ENCODE measurements at regions not wholly inside any gene's neighbourhood (a gene's known extent, or its start where the extent isn't known, plus 50 kb on each side); places are given as distances from the start of the nearest gene placed in this dataset.
A peak's percentile ranks its signal among the peaks of the same experiment; 100 is the strongest.

GRCh38 chr10:3016016-3016415, 51.3 kb upstream of the PFKP start:
- no peak for DNase-seq

- DNase-seq, result no peak
These were observed 52.4 kb upstream of the PFKP start for GRCh38 chr10:3014968-3015367.

GRCh38 chr10:3012223-3012622, 55.1 kb upstream of the PFKP start:
- DNase-seq, result no peak

GRCh38 chr10:3010816-3011460, 56.4 kb upstream of the PFKP start:
- no peak for DNase-seq

- DNase-seq, result no peak
These were observed 57.0 kb upstream of the PFKP start for GRCh38 chr10:3010334-3010733.

GRCh38 chr10:3009341-3009740, 58.0 kb upstream of the PFKP start:
- DNase-seq, result no peak

GRCh38 chr10:3008518-3009195, 58.7 kb upstream of the PFKP start:
- DNase-seq, result no peak

- no peak for DNase-seq
These were observed 60.7 kb upstream of the PFKP start for GRCh38 chr10:3006607-3007006.

GRCh38 chr10:3006093-3006492, 61.3 kb upstream of the PFKP start:
- DNase-seq, result no peak

- DNase-seq, result no peak
These were observed 65.0 kb upstream of the PFKP start for GRCh38 chr10:3002304-3002703.

GRCh38 chr10:3000048-3000447, 67.3 kb upstream of the PFKP start:
- DNase-seq, result no peak

- DNase-seq, result no peak
These were observed 73.0 kb upstream of the PFKP start for GRCh38 chr10:2994221-2994961.

- DNase-seq, result no peak
These were observed 73.7 kb upstream of the PFKP start for GRCh38 chr10:2993636-2994035.

GRCh38 chr10:2992401-2993198, 74.7 kb upstream of the PFKP start:
- DNase-seq, result no peak

- DNase-seq, result no peak
These were observed 76.6 kb upstream of the PFKP start for GRCh38 chr10:2990764-2991163.

GRCh38 chr10:2989292-2989947, 77.9 kb upstream of the PFKP start:
- DNase-seq, result no peak

- no peak for DNase-seq
These were observed 80.1 kb upstream of the PFKP start for GRCh38 chr10:2987185-2987768.

GRCh38 chr10:2986391-2986801, 81.0 kb upstream of the PFKP start:
- peak in 1 of 2 experiments; percentile 5 for DNase-seq

GRCh38 chr10:2985729-2986232, 81.6 kb upstream of the PFKP start:
- no peak for DNase-seq

- DNase-seq, result no peak
These were observed 82.7 kb upstream of the PFKP start for GRCh38 chr10:2984682-2985081.

- DNase-seq, result no peak
These were observed 85.2 kb upstream of the PFKP start for GRCh38 chr10:2982146-2982545.

GRCh38 chr10:2981361-2981801, 86.0 kb upstream of the PFKP start:
- no peak for DNase-seq
